Small intestine (tissue), 7 donors: ENCODE measurements at regions not wholly inside any gene's neighbourhood (a gene's known extent, or its start where the extent isn't known, plus 50 kb on each side); places are given as distances from the start of the nearest gene placed in this dataset.

Experiments used
- DNase-seq, 2 donors: peaks; one replicate each; pipeline versions ENCODE4 v3.0.0 to v3.0.0-alpha.2; 2013
- FAIRE-seq: peaks from 2 replicates; lab custom pipeline; 2012; peaks lifted over from hg19 to GRCh38; lab: Jason Lieb, UNC
- H3K27ac ChIP-seq, 3 donors: one replicate each; pipeline ENCODE4 v1.5.1; 2013; ENCODE audit warnings: low read length in 2 of 3, mild to moderate bottlenecking in 2 of 3, control low read depth in 1 of 3, inconsistent platforms in 1 of 3, low read depth in 1 of 3, moderate library complexity in 1 of 3
- H3K27me3 ChIP-seq, 3 donors: one replicate each; pipeline ENCODE4 v1.6.1; 2013; ENCODE audit warnings: low read length in 3 of 3, inconsistent platforms in 1 of 3; ENCODE audit not compliant: control insufficient read depth in 3 of 3, insufficient read depth in 3 of 3
- H3K36me3 ChIP-seq, 3 donors: one replicate each; pipeline ENCODE4 v1.6.1; 2013; ENCODE audit warnings: low read length in 3 of 3, inconsistent platforms in 1 of 3, low read depth in 1 of 3, mild to moderate bottlenecking in 1 of 3, moderate library complexity in 1 of 3; ENCODE audit not compliant: control insufficient read depth in 3 of 3, insufficient read depth in 2 of 3
- H3K4me1 ChIP-seq, 3 donors: one replicate each; pipeline ENCODE4 v1.6.1; 2013; ENCODE audit warnings: low read length in 2 of 3, inconsistent platforms in 1 of 3, low read depth in 1 of 3, mild to moderate bottlenecking in 1 of 3, moderate library complexity in 1 of 3; ENCODE audit not compliant: control insufficient read depth in 3 of 3, insufficient read depth in 2 of 3
- H3K4me3 ChIP-seq, 3 donors: one replicate each; pipeline ENCODE4 v1.5.1; 2013; ENCODE audit warnings: low read length in 3 of 3, control low read depth in 1 of 3, inconsistent platforms in 1 of 3, low read depth in 1 of 3, mild to moderate bottlenecking in 1 of 3, moderate library complexity in 1 of 3
- H3K9me3 ChIP-seq, 2 donors: one replicate each; pipeline ENCODE4 v1.6.1; 2013; ENCODE audit warnings: low read depth in 1 of 2, low read length in 1 of 2; ENCODE audit not compliant: control insufficient read depth in 2 of 2, insufficient read depth in 1 of 2
- WGBS, 3 donors: extraction: QIAGEN DNeasy Blood & Tissue Kit; methylation state at CpG; one replicate each; pipeline ENCODE4 v1.1.7; 2013; 5-methylcytosine and 5-hydroxymethylcytosine counted together
- donor health status: healthy with polysubstance abuse.
- donor health status: control.
- donor health status: control.
- donor health status: Bipolar disorder and iron deficiency.
- donor health status: healthy.

- DNase-seq (peak in 1 of 2 donors; percentile 5), FAIRE-seq (no peak)
- Histone ChIP-seq H3K36me3 (no peaks in the 10 kb centered on the region), H3K27ac (no peak overlapping the region), H3K9me3 (peaks cover 0 to 4% of the 10 kb centered on the region in 2 donors), H3K27me3 (no peaks in the 10 kb centered on the region), H3K4me3 (no peak overlapping the region), H3K4me1 (no peaks in the 10 kb centered on the region)
- WGBS, 3 donors = 9 to 69% (median 48%) methylated on average over 1 of the region's 1 CpG
These were observed 188.5 kb downstream of the COX7C start for GRCh38 chr5:86806206-86806605.

- DNase-seq (no peak), FAIRE-seq (no peak)
- Histone ChIP-seq H3K36me3 (no peaks in the 10 kb centered on the region), H3K9me3 (peaks cover 0 to 4% of the 10 kb centered on the region in 2 donors), H3K27ac (no peak overlapping the region), H3K27me3 (no peaks in the 10 kb centered on the region), H3K4me3 (no peak overlapping the region), H3K4me1 (no peaks in the 10 kb centered on the region)
- WGBS, 3 donors = 61 to 75% (median 67%) methylated on average over 3 of the region's 3 CpGs
These were observed 189.6 kb downstream of the COX7C start for GRCh38 chr5:86807046-86808031.

GRCh38 chr5:86814315-86814714 lies 196.6 kb downstream of the COX7C start:
- H3K36me3 ChIP-seq = no peaks in the 10 kb centered on the region
- DNase-seq (no peak), FAIRE-seq (no peak)
- H3K27me3 ChIP-seq = no peaks in the 10 kb centered on the region
- H3K27ac ChIP-seq = no peak overlapping the region
- no peaks in the 10 kb centered on the region for H3K9me3 ChIP-seq
- H3K4me1 ChIP-seq = no peaks in the 10 kb centered on the region
- WGBS, 3 donors = 65 to 81% (median 77%) methylated on average over 1 of the region's 1 CpG
- H3K4me3 ChIP-seq = no peak overlapping the region

GRCh38 chr5:86814907-86815306 lies 197.2 kb downstream of the COX7C start:
- H3K36me3 ChIP-seq = no peaks in the 10 kb centered on the region
- no peak overlapping the region for H3K27ac ChIP-seq
- H3K4me3 ChIP-seq = no peak overlapping the region
- H3K27me3 ChIP-seq = no peaks in the 10 kb centered on the region
- DNase-seq (no peak), FAIRE-seq (no peak)
- H3K9me3 ChIP-seq = no peaks in the 10 kb centered on the region
- H3K4me1 ChIP-seq = no peaks in the 10 kb centered on the region

- Histone ChIP-seq H3K27ac (no peak overlapping the region), H3K36me3 (no peaks in the 10 kb centered on the region), H3K9me3 (no peaks in the 10 kb centered on the region), H3K4me3 (no peak overlapping the region), H3K27me3 (no peaks in the 10 kb centered on the region), H3K4me1 (no peaks in the 10 kb centered on the region)
- FAIRE-seq (no peak), DNase-seq (no peak)
- WGBS, 3 donors = 36 to 67% (median 39%) methylated on average over 2 of the region's 2 CpGs
These were observed 206.9 kb downstream of the COX7C start for GRCh38 chr5:86824637-86825036.

GRCh38 chr5:86831128-86831527 lies 213.4 kb downstream of the COX7C start:
- H3K27ac ChIP-seq = no peak overlapping the region
- FAIRE-seq (no peak), DNase-seq (no peak)
- no peaks in the 10 kb centered on the region for H3K27me3 ChIP-seq
- no peaks in the 10 kb centered on the region for H3K4me1 ChIP-seq
- H3K4me3 ChIP-seq = no peak overlapping the region
- no peaks in the 10 kb centered on the region for H3K36me3 ChIP-seq
- no peaks in the 10 kb centered on the region for H3K9me3 ChIP-seq

- DNase-seq (no peak), FAIRE-seq (no peak)
These were observed 216.1 kb downstream of the COX7C start for GRCh38 chr5:86833868-86834267.

GRCh38 chr5:86837610-86838009 lies 219.9 kb downstream of the COX7C start:
- Histone ChIP-seq H3K9me3 (no peaks in the 10 kb centered on the region), H3K4me3 (no peak overlapping the region), H3K36me3 (no peaks in the 10 kb centered on the region), H3K27me3 (no peaks in the 10 kb centered on the region), H3K27ac (no peak overlapping the region), H3K4me1 (no peaks in the 10 kb centered on the region)
- 66 to 83% (median 74%) methylated on average over 2 of the region's 2 CpGs for WGBS, 3 donors
- no peak for DNase-seq
- FAIRE-seq = no peak

More at GRCh38 chr5:86833868-86834267, 216.1 kb downstream of the COX7C start:
- no peaks in the 10 kb centered on the region for H3K9me3 ChIP-seq
- H3K4me3 ChIP-seq = no peak overlapping the region
- H3K36me3 ChIP-seq = no peaks in the 10 kb centered on the region
- no peaks in the 10 kb centered on the region for H3K4me1 ChIP-seq
- H3K27me3 ChIP-seq = no peaks in the 10 kb centered on the region
- 76 to 93% (median 90%) methylated on average over 1 of the region's 1 CpG for whole genome bisulfite sequencing, 3 donors
- H3K27ac ChIP-seq = no peak overlapping the region
